ENCODE measurements at regions not wholly inside any gene's neighbourhood (a gene's known extent, or its start where the extent isn't known, plus 50 kb on each side); places are given as distances from the start of the nearest gene placed in this dataset.
"Not testable (repeated sequence)": the region's sequence is repeated elsewhere in the genome, so short reads cannot be mapped to it uniquely, and the experiment has no call there.

DNA sequence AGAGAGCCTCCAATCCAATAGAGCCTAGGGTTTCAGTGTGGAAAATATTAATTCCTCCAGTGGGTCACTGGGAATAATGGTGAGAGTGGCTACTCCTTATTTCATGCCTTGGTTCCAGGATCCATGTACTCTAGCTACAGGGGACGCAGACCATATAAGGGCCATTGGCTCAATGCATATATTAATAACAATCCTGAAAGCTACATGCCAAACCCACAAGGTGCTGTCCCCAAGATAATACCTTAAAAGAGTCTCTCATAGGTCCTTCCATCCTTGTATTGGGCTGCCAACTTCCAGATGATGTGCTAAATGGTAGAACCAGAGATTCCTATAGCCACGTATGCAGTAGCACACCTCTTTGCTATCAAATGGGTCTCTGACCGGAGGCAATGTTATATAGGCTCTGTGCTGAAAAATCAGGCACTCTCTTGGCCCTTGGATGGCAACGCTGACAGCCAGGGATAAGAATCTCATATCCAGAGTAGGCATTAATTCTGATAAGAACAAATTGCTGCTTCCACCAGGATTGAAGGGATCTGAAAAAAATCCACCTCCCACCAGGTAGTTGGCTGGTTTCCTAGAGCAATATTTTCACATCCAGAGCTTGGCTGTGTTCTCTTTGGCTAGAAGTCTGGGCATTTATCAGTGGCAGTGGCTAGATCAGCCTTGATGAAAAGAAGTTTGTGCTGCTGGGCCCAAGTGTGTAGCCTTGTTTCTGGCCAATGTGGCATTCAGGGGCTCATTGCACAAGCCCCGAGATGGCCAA lies 218.1 kb upstream of the MGAT5 start:
- DNase-seq (ENCODE audit: low read depth) = no peak
- TF ChIP-seq, protein P1, sequence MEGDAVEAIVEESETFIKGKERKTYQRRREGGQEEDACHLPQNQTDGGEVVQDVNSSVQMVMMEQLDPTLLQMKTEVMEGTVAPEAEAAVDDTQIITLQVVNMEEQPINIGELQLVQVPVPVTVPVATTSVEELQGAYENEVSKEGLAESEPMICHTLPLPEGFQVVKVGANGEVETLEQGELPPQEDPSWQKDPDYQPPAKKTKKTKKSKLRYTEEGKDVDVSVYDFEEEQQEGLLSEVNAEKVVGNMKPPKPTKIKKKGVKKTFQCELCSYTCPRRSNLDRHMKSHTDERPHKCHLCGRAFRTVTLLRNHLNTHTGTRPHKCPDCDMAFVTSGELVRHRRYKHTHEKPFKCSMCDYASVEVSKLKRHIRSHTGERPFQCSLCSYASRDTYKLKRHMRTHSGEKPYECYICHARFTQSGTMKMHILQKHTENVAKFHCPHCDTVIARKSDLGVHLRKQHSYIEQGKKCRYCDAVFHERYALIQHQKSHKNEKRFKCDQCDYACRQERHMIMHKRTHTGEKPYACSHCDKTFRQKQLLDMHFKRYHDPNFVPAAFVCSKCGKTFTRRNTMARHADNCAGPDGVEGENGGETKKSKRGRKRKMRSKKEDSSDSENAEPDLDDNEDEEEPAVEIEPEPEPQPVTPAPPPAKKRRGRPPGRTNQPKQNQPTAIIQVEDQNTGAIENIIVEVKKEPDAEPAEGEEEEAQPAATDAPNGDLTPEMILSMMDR (IDR thresholded peaks at IDR 0.05; ENCODE audit: insufficient read depth, low read depth, low read length, missing control alignments) = no peak
- H3K4me3 ChIP-seq (ENCODE audit: low read length) = no peak overlapping the region

DNA sequence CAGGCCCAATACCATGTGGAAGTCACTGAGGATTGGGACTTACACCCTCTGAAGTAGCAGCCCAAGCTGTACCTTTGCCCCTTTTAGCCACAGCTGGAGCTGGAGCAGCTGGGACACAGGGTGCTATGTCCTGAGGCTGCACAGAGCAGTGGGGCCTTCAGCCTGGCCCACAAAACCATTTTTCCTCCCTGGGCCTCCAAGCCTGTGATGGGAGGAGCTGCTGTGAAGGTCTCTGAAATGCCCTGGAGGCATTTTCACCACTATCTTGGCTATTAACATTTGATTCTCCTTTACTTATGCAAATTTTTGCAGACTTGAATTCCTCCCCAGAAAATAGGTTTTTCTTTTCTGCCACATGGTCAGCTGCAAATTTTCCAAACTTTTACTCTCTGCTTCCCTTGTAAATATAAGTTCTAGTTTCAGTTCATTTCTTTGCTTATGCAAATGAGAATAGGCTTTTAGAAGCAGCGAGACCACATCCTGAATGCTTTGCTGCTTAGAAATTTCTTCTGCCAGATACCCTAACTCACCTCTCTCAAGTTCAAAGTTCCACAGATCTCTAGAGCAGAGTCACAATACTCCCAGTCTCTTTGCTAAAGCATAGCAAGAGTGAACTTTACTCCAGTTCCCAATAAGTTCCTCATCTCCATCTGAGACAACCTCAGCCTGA lies 213.8 kb upstream of the MGAT5 start:
- DNase-seq (ENCODE audit: low read depth) = no peak
- TF ChIP-seq, protein P1 (IDR thresholded peaks at IDR 0.05; ENCODE audit: insufficient read depth, low read depth, low read length, missing control alignments) = no peak
- H3K4me3 ChIP-seq (ENCODE audit: low read length) = no peak overlapping the region

DNA sequence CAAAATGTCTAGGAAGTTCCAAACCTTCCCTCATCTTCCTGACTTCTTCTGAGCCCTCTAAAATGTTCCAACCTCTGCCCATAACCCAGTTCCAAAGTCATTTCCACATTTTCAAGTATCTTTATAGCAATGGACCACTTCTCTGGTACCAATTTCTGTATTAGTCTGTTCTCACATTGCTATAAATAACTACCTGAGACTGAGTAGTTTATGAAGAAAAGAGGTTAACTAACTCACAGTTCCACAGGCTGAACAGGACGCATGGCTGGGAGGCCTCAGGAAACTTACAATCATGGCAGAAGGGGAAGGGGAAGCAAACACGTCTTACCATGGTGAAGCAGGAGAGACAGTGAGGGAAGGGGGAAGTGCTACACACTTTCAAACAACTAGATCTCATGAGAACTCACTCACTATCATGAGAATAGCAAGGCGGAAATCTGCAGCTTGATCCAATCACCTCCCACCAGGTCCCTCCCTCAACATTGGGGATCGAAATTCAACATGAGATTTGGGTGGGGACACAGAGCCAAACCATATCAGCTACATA lies 213.2 kb upstream of the MGAT5 start:
- H3K4me3 ChIP-seq (ENCODE audit: low read length); DNase-seq (ENCODE audit: low read depth): not testable (repeated sequence)

DNA sequence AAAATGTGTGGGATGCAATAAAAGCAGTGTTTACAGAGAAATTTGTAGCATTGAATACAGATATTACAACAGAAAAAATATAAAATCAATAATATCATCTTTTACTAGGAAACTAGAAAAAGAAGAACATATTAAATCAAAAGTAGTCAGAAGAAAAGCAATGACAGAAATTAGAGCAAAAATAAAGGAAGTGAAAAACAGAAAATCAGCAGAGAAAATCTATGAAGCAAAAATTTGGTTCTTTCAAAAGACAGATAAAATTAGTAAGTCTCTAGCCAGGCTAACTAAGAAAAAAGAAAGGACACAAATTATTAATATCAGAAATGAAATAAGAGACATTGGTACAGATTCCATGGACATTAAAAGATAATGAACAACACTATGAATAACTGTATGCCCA lies 212.0 kb upstream of the MGAT5 start:
- H3K4me3 ChIP-seq (ENCODE audit: low read length) = no peak overlapping the region
- TF ChIP-seq, protein P1 (IDR thresholded peaks at IDR 0.05; ENCODE audit: insufficient read depth, low read depth, low read length, missing control alignments) = no peak
- DNase-seq (ENCODE audit: low read depth) = no peak

DNA sequence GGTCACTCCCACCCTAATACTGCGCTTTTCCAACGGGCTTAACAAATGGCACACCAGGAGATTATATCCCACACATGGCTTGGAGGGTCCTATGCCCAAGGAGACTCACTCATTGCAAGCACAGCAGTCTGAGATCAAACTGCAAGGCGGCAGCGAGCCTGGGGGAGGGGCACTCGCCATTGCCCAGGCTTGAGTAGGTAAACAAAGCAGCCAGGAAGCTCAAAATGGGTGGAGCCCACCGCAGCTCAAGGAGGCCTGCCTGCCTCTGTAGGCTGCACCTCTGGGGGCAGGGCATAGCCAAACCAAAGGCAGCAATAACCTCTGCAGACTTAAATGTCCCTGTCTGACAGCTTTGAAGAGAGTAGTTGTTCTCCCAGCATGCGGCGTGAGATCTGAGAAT lies 210.8 kb upstream of the MGAT5 start:
- not testable (repeated sequence) for DNase-seq (ENCODE audit: low read depth); H3K4me3 ChIP-seq (ENCODE audit: low read length)

DNA sequence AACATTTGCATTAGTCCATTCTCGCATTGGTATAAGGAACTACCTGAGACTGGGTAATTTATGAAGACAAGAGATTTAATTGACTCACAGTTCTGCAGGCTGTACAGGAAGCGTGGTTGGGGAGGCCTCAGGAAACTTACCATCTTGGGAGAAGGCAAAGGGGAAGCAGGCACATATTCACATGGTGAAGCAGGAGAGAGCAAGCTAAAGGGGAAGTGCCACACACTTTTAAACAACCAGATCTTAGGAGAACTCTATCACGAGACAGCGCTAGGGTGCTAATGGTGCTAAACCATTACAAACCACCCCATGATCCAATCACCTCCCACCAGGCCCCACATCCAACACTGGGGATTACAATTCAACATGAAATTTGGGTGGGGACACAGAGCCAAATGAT lies 201.7 kb upstream of the MGAT5 start:
- no peak for DNase-seq (ENCODE audit: low read depth)

DNA sequence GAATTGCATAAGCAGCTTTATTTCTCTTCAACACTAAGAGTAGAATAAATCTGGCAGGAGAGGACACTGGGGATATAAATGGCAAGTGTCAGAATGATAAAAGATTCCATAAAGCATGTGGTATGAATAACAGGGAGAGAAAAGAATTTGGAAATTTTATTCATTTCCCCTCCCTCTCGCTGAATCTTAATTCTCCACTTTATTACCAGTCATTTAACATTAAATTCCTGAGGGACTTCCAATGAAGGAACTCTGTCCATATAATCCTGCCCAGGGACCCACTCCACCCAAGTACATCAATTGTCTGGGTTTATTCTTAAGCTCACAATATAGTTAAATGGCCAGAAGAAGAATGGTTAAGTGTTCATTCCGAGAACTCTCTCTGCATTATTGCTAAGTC lies 197.7 kb upstream of the MGAT5 start:
- no peak for DNase-seq (ENCODE audit: low read depth)
- H3K4me3 ChIP-seq (ENCODE audit: low read length) = no peak overlapping the region
- TF ChIP-seq, protein P1 (IDR thresholded peaks at IDR 0.05; ENCODE audit: insufficient read depth, low read depth, low read length, missing control alignments) = no peak

More for the DNA sequence above, 201.7 kb upstream of the MGAT5 start:
- no peak overlapping the region for H3K4me3 ChIP-seq (ENCODE audit: low read length)
- TF ChIP-seq, protein P1 (IDR thresholded peaks at IDR 0.05; ENCODE audit: insufficient read depth, low read depth, low read length, missing control alignments) = no peak

DNA sequence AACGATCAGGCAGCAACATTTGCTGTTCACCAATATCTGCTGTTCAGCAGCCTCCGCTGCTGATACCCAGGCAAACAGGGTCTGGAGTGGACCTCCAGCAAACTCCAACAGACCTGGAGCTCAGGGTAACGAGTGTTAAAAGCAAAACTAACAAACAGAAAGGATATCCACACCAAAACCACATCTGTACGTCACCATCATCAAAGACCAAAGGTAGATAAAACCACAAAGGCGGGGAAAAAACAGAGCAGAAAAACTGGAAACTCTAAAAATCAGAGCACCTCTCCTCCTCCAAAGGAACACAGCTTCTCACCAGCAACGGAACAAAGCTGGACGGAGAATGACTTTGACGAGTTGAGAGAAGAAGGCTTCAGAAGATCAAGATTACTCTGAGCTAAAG lies 192.8 kb upstream of the MGAT5 start:
- not testable (repeated sequence) for DNase-seq (ENCODE audit: low read depth)

DNA sequence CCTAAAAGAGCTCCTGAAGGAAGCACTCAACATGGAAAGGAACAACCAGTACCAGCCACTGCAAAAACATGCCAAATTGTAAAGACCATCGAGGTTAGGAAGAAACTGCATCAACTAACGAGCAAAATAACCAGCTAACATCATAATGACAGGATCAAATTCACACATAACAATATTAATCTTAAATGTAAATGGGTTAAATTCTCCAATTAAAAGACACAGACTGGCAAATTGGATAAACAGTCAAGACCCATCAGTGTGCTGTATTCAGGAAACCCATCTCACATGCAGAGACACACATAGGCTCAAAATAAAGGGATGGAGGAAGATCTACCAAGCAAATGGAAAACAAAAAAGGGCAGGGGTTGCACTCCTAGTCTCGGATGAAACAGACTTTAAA lies 191.6 kb upstream of the MGAT5 start:
- not testable (repeated sequence) for DNase-seq (ENCODE audit: low read depth); H3K4me3 ChIP-seq (ENCODE audit: low read length)

More for the DNA sequence above, 192.8 kb upstream of the MGAT5 start:
- H3K4me3 ChIP-seq (ENCODE audit: low read length) = not testable (repeated sequence)

DNA sequence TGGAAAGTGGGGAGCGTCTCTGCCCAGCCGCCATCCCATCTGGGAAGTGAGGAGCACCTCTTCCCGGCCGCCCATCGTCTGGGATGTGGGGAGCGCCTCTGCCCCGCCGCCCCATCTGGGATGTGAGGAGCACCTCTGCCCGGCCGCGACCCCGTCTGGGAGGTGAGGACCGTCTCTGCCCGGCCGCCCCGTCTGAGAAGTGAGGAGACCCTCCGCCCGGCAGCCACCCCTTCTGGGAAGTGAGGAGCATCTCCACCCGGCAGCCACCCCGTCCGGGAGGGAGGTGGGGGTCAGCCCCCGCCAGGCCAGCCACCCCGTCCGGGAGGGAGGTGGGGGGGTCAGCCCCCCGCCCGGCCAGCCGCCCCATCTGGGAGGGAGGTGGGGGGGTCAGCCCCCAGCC lies 190.0 kb upstream of the MGAT5 start:
- DNase-seq (ENCODE audit: low read depth); H3K4me3 ChIP-seq (ENCODE audit: low read length): not testable (repeated sequence)

Measured in epithelial cell of esophagus (primary cell).